Loucy (cell line): ENCODE measurements at regions not wholly inside any gene's neighbourhood (a gene's known extent, or its start where the extent isn't known, plus 50 kb on each side); places are given as distances from the start of the nearest gene placed in this dataset.

ENCODE experiments used
- H2AFZ ChIP-seq: fragments of 200-600 bp; sonication (generic); 2 replicates; pipeline ENCODE4 v1.6.0; 2016; ENCODE audit warnings: antibody characterized with exemption, mild to moderate bottlenecking, low read length, moderate library complexity
- H3F3A ChIP-seq: fragments of 200-600 bp; 2 replicates; pipeline ENCODE4 v1.6.0; 2016; ENCODE audit warnings: antibody characterized with exemption, low read depth, mild to moderate bottlenecking
- H3K27me3 ChIP-seq: fragments of 200-600 bp; sonication (generic); 2 replicates; pipeline ENCODE4 v1.6.1; 2014; ENCODE audit warnings: low read length, mild to moderate bottlenecking; ENCODE audit not compliant: insufficient read depth, poor library complexity, severe bottlenecking
- H3K36me3 ChIP-seq: fragments of 200-600 bp; sonication (generic); 2 replicates; pipeline ENCODE4 v1.6.1; 2016; ENCODE audit warnings: low read length; ENCODE audit not compliant: insufficient read depth
- H3K4me1 ChIP-seq: fragments of 200-600 bp; sonication (generic); 2 replicates; pipeline ENCODE4 v1.5.1; 2014; ENCODE audit warnings: low read length, mild to moderate bottlenecking; ENCODE audit not compliant: insufficient read depth, poor library complexity, severe bottlenecking
- H3K4me2 ChIP-seq: fragments of 200-600 bp; sonication (generic); 2 replicates; pipeline ENCODE4 v1.6.0; 2014; ENCODE audit warnings: antibody characterized with exemption, low read length, low read depth, mild to moderate bottlenecking; ENCODE audit not compliant: poor library complexity, severe bottlenecking
- H3K4me3 ChIP-seq: fragments of 200-600 bp; sonication (generic); 2 replicates; pipeline ENCODE4 v1.5.1; 2014; ENCODE audit warnings: low read length, mild to moderate bottlenecking, mixed read lengths; ENCODE audit not compliant: poor library complexity, severe bottlenecking
- H3K79me2 ChIP-seq: fragments of 200-600 bp; sonication (generic); 2 replicates; pipeline ENCODE4 v1.6.1; 2014; ENCODE audit warnings: low read length; ENCODE audit not compliant: insufficient read depth
- H3K9ac ChIP-seq: fragments of 200-600 bp; sonication (generic); 2 replicates; pipeline ENCODE4 v1.6.0; 2014; ENCODE audit warnings: mild to moderate bottlenecking, low read depth, low read length, moderate library complexity; ENCODE audit not compliant: poor library complexity, severe bottlenecking
- H3K9me2 ChIP-seq: fragments of 200-600 bp; sonication (generic); replicated peaks from 2 replicates; pipeline ENCODE4 v1.6.1; 2016; ENCODE audit warnings: low read depth, low read length, mixed read lengths
- H3K9me3 ChIP-seq: fragments of 200-600 bp; sonication (generic); 2 replicates; pipeline ENCODE4 v1.6.1; 2014; ENCODE audit warnings: mild to moderate bottlenecking, antibody characterized with exemption, low read length, low read depth; ENCODE audit not compliant: insufficient read depth
- H4K20me1 ChIP-seq: fragments of 200-600 bp; sonication (generic); 2 replicates; pipeline ENCODE4 v1.6.0; 2014; ENCODE audit warnings: antibody characterized with exemption, low read length, mild to moderate bottlenecking; ENCODE audit not compliant: insufficient read depth, poor library complexity, severe bottlenecking
- CTCF ChIP-seq: fragments of 200-600 bp; sonication (generic); conservative IDR thresholded peaks from 2 replicates; pipeline ENCODE4 v1.5.1; 2014; ENCODE audit warnings: mild to moderate bottlenecking, antibody characterized with exemption, low read length
- EZH2phosphoT487 ChIP-seq: fragments of 200-600 bp; IDR thresholded peaks from 2 replicates; pipeline ENCODE4 v1.6.1; 2018; ENCODE audit warnings: antibody characterized with exemption, mild to moderate bottlenecking, moderate library complexity, borderline replicate concordance

- H3K4me2 ChIP-seq: no peak overlapping the region
- H2AFZ ChIP-seq: no peak overlapping the region
- no peak overlapping the region for H3K4me3 ChIP-seq
- H3F3A ChIP-seq: no peaks in the 10 kb centered on the region
- H3K9ac ChIP-seq: no peak overlapping the region
- peaks cover 18% of the 10 kb centered on the region; the same call in 1 of the 2 replicates for H3K9me3 ChIP-seq
- H3K4me1 ChIP-seq: no peaks in the 10 kb centered on the region
- no peaks in the 10 kb centered on the region for H3K36me3 ChIP-seq
- H3K79me2 ChIP-seq: no peaks in the 10 kb centered on the region
- no peaks in the 10 kb centered on the region for H3K9me2 ChIP-seq
- TF ChIP-seq EZH2phosphoT487 (no peak), CTCF (no peak)
- H4K20me1 ChIP-seq: no peaks in the 10 kb centered on the region
- no peaks in the 10 kb centered on the region for H3K27me3 ChIP-seq
Measured at GRCh38 chr2:184532551-184532950, 65.8 kb upstream of the ZNF804A start.

- H3K4me2 ChIP-seq: no peak overlapping the region
- no peaks in the 10 kb centered on the region for H4K20me1 ChIP-seq
- no peaks in the 10 kb centered on the region for H3K27me3 ChIP-seq
- H3K79me2 ChIP-seq: no peaks in the 10 kb centered on the region
- TF ChIP-seq EZH2phosphoT487: no peak
- no peaks in the 10 kb centered on the region for H3F3A ChIP-seq
- H3K4me3 ChIP-seq: no peak overlapping the region
- H3K4me1 ChIP-seq: no peaks in the 10 kb centered on the region
- H3K9me2 ChIP-seq: no peaks in the 10 kb centered on the region
- no peak overlapping the region for H3K9ac ChIP-seq
- no peaks in the 10 kb centered on the region for H3K9me3 ChIP-seq
- H3K36me3 ChIP-seq: no peaks in the 10 kb centered on the region
- H2AFZ ChIP-seq: no peak overlapping the region
Measured at GRCh38 chr2:184534986-184535385, 63.3 kb upstream of the ZNF804A start.

- Histone ChIP-seq H4K20me1 (no peaks in the 10 kb centered on the region), H3F3A (no peaks in the 10 kb centered on the region), H2AFZ (no peak overlapping the region), H3K9ac (no peak overlapping the region), H3K9me3 (no peaks in the 10 kb centered on the region), H3K4me3 (no peak overlapping the region), H3K36me3 (no peaks in the 10 kb centered on the region), H3K9me2 (no peaks in the 10 kb centered on the region), H3K4me1 (no peaks in the 10 kb centered on the region), H3K4me2 (no peak overlapping the region), H3K79me2 (no peaks in the 10 kb centered on the region), H3K27me3 (no peaks in the 10 kb centered on the region)
- TF ChIP-seq CTCF (no peak), EZH2phosphoT487 (no peak)
Measured at GRCh38 chr2:184540246-184540789, 58.0 kb upstream of the ZNF804A start.

GRCh38 chr2:184541591-184541990 is 56.7 kb upstream of the ZNF804A start:
- no peaks in the 10 kb centered on the region for H3K27me3 ChIP-seq
- H3K36me3 ChIP-seq: no peaks in the 10 kb centered on the region
- no peaks in the 10 kb centered on the region for H3K79me2 ChIP-seq
- no peaks in the 10 kb centered on the region for H3K9me2 ChIP-seq
- no peak overlapping the region for H3K4me2 ChIP-seq
- no peaks in the 10 kb centered on the region for H3F3A ChIP-seq
- no peak overlapping the region for H3K9ac ChIP-seq
- no peak overlapping the region for H3K4me3 ChIP-seq
- no peak for TF ChIP-seq CTCF
- no peak for TF ChIP-seq EZH2phosphoT487
- H4K20me1 ChIP-seq: no peaks in the 10 kb centered on the region
- no peak overlapping the region for H2AFZ ChIP-seq
- no peaks in the 10 kb centered on the region for H3K4me1 ChIP-seq
- H3K9me3 ChIP-seq: no peaks in the 10 kb centered on the region
